HUES64 (cell line): ENCODE measurements at regions not wholly inside any gene's neighbourhood (a gene's known extent, or its start where the extent isn't known, plus 50 kb on each side); places are given as distances from the start of the nearest gene placed in this dataset.

ENCODE experiments used
- H3K27ac ChIP-seq: 2 replicates; pipeline ENCODE4 v1.7.0; 2013; ENCODE audit warnings: low read depth, low read length, inconsistent platforms
- H3K27me3 ChIP-seq: 2 replicates; pipeline ENCODE4 v1.6.1; 2013; ENCODE audit warnings: mild to moderate bottlenecking, low read length; ENCODE audit not compliant: insufficient read depth
- H3K36me3 ChIP-seq: 2 replicates; pipeline ENCODE4 v1.6.1; 2013; ENCODE audit warnings: mild to moderate bottlenecking, low read length; ENCODE audit not compliant: insufficient read depth
- H3K4me1 ChIP-seq: 2 replicates; pipeline ENCODE4 v1.6.1; 2013; ENCODE audit warnings: mild to moderate bottlenecking, low read length, moderate library complexity; ENCODE audit not compliant: insufficient read depth
- H3K4me3 ChIP-seq: 2 replicates; pipeline ENCODE4 v1.5.1; 2013; ENCODE audit warnings: mild to moderate bottlenecking, low read length, moderate library complexity
- H3K9ac ChIP-seq: 2 replicates; pipeline ENCODE4 v1.6.1; 2013; ENCODE audit warnings: mild to moderate bottlenecking, low read depth, low read length
- H3K9me3 ChIP-seq: 2 replicates; pipeline ENCODE4 v1.6.1; 2013; ENCODE audit warnings: low read depth, low read length; ENCODE audit not compliant: insufficient read depth
- WGBS: fragments of 150-250, 120-280 bp; methylation state at CpG from one replicate; pipeline ENCODE4 v1.1.7; 2013; ENCODE audit warnings: missing lambda C conversion rate; 5-methylcytosine and 5-hydroxymethylcytosine counted together

GRCh38 chr9:88798476-88798875 is 192.8 kb upstream of the S1PR3 start:
- H3K4me1 ChIP-seq = peaks cover 6% of the 10 kb centered on the region; the same call in 1 of the 2 replicates
- H3K36me3 ChIP-seq = no peaks in the 10 kb centered on the region
- no peak overlapping the region for H3K4me3 ChIP-seq
- H3K9me3 ChIP-seq = no peaks in the 10 kb centered on the region
- WGBS = 92% methylated on average over 4 of the region's 4 CpGs
- no peaks in the 10 kb centered on the region for H3K27me3 ChIP-seq
- no peak overlapping the region for H3K27ac ChIP-seq
- no peak overlapping the region for H3K9ac ChIP-seq

- WGBS = 72% methylated on average over 6 of the region's 6 CpGs
- no peaks in the 10 kb centered on the region for H3K27me3 ChIP-seq
- H3K9me3 ChIP-seq = no peaks in the 10 kb centered on the region
- no peak overlapping the region for H3K27ac ChIP-seq
- no peaks in the 10 kb centered on the region for H3K36me3 ChIP-seq
- no peak overlapping the region for H3K4me3 ChIP-seq
- peaks cover 6% of the 10 kb centered on the region; the same call in 1 of the 2 replicates for H3K4me1 ChIP-seq
- H3K9ac ChIP-seq = no peak overlapping the region
These were observed 191.5 kb upstream of the S1PR3 start for GRCh38 chr9:88799541-88800328.

- H3K36me3 ChIP-seq = no peaks in the 10 kb centered on the region
- H3K27ac ChIP-seq = no peak overlapping the region
- no peak overlapping the region for H3K4me3 ChIP-seq
- no peaks in the 10 kb centered on the region for H3K27me3 ChIP-seq
- no peaks in the 10 kb centered on the region for H3K9me3 ChIP-seq
- peaks cover 6% of the 10 kb centered on the region; the same call in 1 of the 2 replicates for H3K4me1 ChIP-seq
- WGBS = 70% methylated on average over 3 of the region's 3 CpGs
- H3K9ac ChIP-seq = no peak overlapping the region
These were observed 191.0 kb upstream of the S1PR3 start for GRCh38 chr9:88800329-88800682.

GRCh38 chr9:88801214-88801796 is 190.0 kb upstream of the S1PR3 start:
- H3K4me1 ChIP-seq = peaks cover 6% of the 10 kb centered on the region; the same call in 1 of the 2 replicates
- no peak overlapping the region for H3K4me3 ChIP-seq
- no peak overlapping the region for H3K27ac ChIP-seq
- H3K36me3 ChIP-seq = no peaks in the 10 kb centered on the region
- H3K9ac ChIP-seq = no peak overlapping the region
- 86% methylated on average over 2 of the region's 2 CpGs for WGBS
- H3K27me3 ChIP-seq = no peaks in the 10 kb centered on the region
- H3K9me3 ChIP-seq = no peaks in the 10 kb centered on the region

- 94% methylated on average over 5 of the region's 5 CpGs for WGBS
- H3K36me3 ChIP-seq = no peaks in the 10 kb centered on the region
- no peaks in the 10 kb centered on the region for H3K27me3 ChIP-seq
- H3K4me3 ChIP-seq = no peak overlapping the region
- H3K27ac ChIP-seq = no peak overlapping the region
- no peaks in the 10 kb centered on the region for H3K9me3 ChIP-seq
- peaks cover 6% of the 10 kb centered on the region; the same call in 1 of the 2 replicates for H3K4me1 ChIP-seq
- H3K9ac ChIP-seq = no peak overlapping the region
These were observed 188.7 kb upstream of the S1PR3 start for GRCh38 chr9:88802533-88802932.

GRCh38 chr9:88803546-88804253 is 187.6 kb upstream of the S1PR3 start:
- H3K36me3 ChIP-seq = no peaks in the 10 kb centered on the region
- 86% methylated on average over 4 of the region's 4 CpGs for WGBS
- H3K9me3 ChIP-seq = no peaks in the 10 kb centered on the region
- H3K4me1 ChIP-seq = peaks cover 6% of the 10 kb centered on the region; the same call in 1 of the 2 replicates
- H3K4me3 ChIP-seq = no peak overlapping the region
- no peak overlapping the region for H3K9ac ChIP-seq
- H3K27ac ChIP-seq = no peak overlapping the region
- no peaks in the 10 kb centered on the region for H3K27me3 ChIP-seq

- Histone ChIP-seq H3K27me3 (no peaks in the 10 kb centered on the region), H3K9ac (no peak overlapping the region), H3K9me3 (no peaks in the 10 kb centered on the region), H3K36me3 (no peaks in the 10 kb centered on the region), H3K27ac (no peak overlapping the region), H3K4me1 (peaks cover 6% of the 10 kb centered on the region; the same call in 1 of the 2 replicates), H3K4me3 (no peak overlapping the region)
- WGBS = no CpG with 5 or more reads among the region's 2 CpGs
These were observed 187.0 kb upstream of the S1PR3 start for GRCh38 chr9:88804254-88804596.

GRCh38 chr9:88805217-88805943 is 185.9 kb upstream of the S1PR3 start:
- Histone ChIP-seq H3K9me3 (no peaks in the 10 kb centered on the region), H3K4me1 (no peaks in the 10 kb centered on the region; the same call in 1 of the 2 replicates), H3K36me3 (no peaks in the 10 kb centered on the region), H3K27me3 (no peaks in the 10 kb centered on the region), H3K27ac (no peak overlapping the region), H3K9ac (no peak overlapping the region), H3K4me3 (no peak overlapping the region)
- 95% methylated on average over 7 of the region's 7 CpGs for WGBS

- no peak overlapping the region for H3K27ac ChIP-seq
- H3K36me3 ChIP-seq = no peaks in the 10 kb centered on the region
- H3K4me3 ChIP-seq = no peak overlapping the region
- H3K4me1 ChIP-seq = no peaks in the 10 kb centered on the region
- no peaks in the 10 kb centered on the region for H3K27me3 ChIP-seq
- H3K9ac ChIP-seq = no peak overlapping the region
- 95% methylated on average over 5 of the region's 5 CpGs for WGBS
- H3K9me3 ChIP-seq = no peaks in the 10 kb centered on the region
These were observed 183.8 kb upstream of the S1PR3 start for GRCh38 chr9:88807426-88807825.

GRCh38 chr9:88808019-88808656 is 183.1 kb upstream of the S1PR3 start:
- H3K4me3 ChIP-seq = no peak overlapping the region
- H3K27ac ChIP-seq = no peak overlapping the region
- no peaks in the 10 kb centered on the region for H3K27me3 ChIP-seq
- 97% methylated on average over 4 of the region's 4 CpGs for WGBS
- H3K4me1 ChIP-seq = no peaks in the 10 kb centered on the region
- H3K9ac ChIP-seq = no peak overlapping the region
- no peaks in the 10 kb centered on the region for H3K36me3 ChIP-seq
- no peaks in the 10 kb centered on the region for H3K9me3 ChIP-seq
